Skin of body (tissue), 1 donor: ENCODE measurements at regions not wholly inside any gene's neighbourhood (a gene's known extent, or its start where the extent isn't known, plus 50 kb on each side); places are given as distances from the start of the nearest gene placed in this dataset.

Source experiments
- DNase-seq: peaks from one replicate; lab custom pipeline; 2025; lab: John Stamatoyannopoulos, UW

DNA sequence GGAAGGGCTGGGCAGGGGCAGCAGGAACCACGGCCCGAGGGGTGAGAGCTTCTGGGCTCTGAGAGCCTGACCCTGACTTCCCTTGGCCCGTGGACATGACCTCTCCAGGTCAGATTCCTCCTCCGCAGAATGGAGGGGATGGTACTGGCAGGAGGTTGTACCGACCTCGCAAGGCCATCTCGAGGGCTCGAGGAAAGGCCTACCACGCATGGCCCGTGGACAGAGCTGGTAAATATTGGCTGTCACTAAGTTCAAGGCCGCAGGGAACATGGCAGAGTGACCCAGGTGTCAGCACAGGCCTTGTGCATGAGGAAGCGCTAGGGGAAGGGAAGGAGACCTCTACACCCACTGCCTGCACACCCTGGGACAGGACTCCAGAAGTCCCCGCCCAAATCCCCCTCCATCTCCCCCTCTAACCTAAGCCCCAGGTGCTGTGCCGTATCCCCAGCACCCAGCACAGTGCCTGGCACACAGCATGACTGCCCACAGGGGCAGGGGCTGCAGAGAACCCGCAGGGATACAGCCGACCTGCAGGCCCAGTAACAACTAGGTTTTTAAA lies 54.9 kb upstream of the PPP2R5C start:
- no peak for DNase-seq

DNA sequence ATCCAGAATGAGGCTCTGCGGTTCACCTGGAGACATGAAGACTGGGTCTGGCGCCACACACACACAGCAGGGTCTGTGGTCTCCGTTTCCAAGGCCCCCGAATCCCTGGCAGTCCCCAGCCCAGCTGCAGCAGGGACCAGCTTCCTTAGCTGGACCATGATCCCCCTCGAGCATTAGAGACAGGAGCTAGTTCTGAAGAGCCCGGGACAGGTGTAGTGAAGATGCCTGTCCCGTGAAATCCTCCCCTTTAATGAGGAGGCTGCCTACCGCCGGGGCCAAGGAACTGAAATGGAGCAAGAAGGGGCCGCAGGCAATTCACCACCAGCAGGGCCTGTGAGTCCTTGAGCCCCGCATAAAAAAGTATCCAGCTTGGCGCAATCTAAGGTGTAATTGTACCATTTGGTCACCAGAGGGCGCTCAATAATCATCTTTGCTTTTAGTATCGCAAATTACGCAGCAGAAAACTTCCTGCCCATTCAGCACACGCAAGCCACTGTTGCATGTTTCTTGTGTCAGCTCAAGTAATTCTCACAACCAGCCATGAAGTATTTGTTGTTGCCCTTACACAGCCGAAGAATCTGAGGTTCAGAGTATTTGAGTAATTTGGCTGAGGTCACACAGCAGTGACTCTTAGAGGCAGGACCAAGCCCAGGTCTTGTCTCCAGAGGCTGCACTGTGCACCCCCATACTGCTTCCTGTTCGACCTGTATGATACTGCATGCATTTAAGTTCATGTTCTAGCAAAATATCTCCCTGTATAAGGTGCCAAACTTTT lies 54.3 kb upstream of the PPP2R5C start:
- peak; percentile 90 for DNase-seq

DNA sequence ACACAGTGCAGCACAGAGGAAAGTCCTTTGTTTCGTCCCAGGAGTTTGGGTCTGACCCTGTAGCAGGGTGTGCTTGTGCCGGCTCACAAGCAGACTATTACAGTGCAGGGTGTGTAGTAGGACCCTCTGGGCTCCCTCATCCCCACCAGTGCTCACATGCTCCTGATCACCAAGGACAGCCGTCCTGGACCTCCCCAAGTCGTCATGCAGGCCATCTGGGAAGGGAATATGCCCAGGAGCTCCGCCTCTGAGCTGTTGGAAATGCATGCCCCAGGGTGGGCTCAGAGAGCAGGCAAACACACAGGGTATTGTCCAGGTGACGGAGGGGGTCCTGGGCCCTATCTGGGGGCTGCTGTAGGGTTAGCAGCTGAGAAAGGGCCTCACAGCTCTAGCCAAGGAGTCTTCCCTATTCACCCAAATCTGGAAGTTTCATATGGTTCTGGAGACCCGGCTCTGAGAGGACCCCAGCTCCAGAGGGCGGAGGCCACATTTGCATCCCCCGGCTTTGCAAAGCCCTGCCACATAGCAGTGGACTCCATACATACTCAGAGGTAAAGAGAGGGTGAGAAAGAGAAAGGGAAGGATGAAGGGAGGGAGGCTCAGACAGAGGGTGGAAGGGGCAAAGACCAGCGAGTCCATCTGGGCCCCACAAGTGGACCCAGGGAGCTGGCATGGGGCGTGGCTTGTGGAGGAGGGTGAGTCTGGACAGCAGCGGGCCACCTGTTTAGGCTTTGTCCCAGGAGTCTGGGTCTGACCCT lies 53.5 kb upstream of the PPP2R5C start:
- DNase-seq = no peak

DNA sequence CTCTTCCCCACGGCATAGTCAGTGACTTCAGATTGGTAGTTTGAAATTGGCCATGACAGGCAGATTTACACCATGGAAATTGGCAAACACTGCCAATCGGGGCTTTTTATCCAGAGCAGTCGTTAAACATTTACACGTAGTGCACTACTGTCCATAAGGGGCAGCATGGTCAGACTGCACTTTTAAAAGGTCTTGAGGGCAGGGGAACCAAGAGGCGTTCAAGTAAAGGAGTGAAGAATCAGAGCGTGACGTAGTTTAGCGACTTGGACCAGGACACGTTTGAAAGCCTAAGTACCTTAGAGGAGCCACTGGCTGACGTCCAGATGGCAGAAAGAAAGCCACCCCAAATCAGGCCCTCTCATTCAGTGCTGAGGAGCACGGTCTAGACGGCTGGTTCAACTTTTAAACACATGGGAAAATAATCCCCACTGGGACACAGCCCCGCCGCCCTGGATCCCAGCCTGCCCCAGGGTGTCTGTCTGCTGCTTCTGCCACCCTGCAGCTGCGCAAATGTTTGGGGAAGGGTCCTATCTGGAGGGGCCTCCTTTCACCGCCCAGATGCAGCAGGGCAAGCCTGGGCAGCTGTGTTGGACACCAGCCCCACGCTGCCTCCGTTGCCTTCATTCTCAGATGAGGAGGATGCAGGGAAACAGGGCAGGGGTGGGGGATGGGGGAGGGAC lies 52.5 kb upstream of the PPP2R5C start:
- DNase-seq = no peak

DNA sequence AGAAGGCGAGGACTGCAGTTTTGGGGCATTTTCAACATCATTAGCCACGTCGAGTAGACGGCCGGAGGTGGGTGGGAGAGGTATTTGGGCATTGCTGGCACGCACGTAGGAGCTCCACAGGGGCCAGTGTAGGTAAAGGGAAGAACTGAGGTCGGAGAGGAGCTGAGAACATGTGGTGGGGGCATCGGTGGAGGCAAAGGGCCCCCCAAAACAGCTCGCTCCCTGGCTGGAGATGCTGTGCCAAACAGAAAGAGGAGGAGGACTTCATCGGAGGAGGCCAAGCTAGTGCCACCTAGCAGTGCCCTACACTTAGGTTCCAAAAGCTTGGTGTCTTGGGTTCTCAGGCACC lies 52.0 kb upstream of the PPP2R5C start:
- DNase-seq = no peak

DNA sequence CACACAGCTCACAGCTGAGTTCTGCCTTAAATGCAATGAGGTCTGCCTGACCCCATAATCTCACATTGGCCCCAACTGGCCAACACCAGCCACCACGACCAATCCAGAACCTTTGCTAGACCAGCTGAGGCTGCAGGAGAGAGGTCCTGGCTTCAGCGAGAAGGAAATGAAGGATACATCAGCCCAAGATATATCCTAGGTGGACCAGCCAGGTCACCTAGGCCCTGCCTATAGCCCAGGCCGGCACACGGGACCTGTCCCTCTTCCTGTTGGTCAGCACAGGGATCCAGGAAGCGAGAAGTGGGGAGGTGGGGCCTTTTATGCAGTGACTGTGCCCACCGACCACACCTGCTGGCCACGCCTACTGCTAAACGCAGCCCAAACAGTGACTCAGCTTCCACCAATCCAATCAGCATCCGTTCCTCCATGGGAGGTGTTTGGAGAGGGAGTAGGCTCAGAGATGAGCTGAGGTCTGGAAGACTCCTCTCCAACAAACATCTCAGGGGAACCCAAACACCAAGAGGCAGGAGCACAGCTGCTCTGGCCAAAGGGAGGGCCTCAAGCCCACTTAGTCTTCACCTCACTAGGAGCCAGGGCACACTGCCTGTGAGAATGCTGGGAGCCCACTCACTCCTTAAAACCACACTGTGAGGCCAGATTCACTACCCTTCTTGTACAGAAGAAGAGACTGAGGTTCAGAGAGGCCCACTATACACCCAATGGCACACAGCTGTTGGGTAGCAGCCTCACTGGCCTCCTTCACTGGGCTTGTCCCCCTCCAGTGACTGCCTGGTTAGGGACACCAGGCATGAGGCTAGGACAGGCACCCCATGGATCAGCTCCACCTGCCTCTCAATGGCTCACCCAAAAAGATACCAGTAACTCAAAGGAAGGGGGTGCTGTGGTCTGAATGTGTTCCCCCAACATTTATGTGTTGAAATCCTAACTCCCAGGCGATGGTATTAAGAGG lies 51.3 kb upstream of the PPP2R5C start:
- DNase-seq = no peak

DNA sequence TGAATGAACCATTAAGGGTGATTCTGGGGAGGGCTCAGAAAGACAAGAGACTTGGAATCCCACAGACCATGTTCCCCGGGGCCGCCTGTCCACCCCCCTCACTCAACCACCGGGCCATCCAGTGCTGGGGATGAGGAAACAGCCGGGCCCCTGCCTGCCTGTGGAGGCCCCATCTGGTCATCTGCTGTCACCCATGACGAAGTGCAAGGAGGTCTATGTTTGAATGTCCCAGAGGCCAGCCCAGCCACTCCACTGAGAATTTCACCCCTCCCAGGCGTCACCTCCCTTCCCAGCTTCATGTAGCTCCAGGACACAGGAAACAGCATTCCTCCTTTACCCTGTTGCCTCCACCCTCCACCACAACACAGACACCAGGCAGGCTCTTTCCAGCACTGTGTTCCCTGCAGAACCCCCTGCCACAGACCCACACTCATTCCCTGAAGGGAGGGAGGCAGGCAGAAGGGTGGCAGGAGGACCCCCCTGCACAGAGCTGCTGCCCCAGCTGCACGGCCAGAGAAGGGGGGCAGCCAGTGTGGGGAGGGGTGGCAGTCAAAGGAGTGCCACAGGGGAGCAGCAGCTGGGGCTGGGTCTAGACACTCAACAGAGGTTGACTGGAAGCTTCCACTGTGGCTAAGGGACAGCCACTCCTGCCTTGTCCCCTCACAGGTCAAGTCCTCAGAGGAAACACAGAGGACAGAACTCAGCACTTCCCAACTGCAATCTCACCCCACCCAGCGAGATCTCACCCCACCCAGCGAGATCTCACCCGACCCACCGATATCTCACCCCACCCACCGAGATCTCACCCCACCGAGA lies 50.3 kb upstream of the PPP2R5C start:
- DNase-seq = no peak
